ENCODE measurements at regions not wholly inside any gene's neighbourhood (a gene's known extent, or its start where the extent isn't known, plus 50 kb on each side); places are given as distances from the start of the nearest gene placed in this dataset.
"Not testable (repeated sequence)": the region's sequence is repeated elsewhere in the genome, so short reads cannot be mapped to it uniquely, and the experiment has no call there.

DNA sequence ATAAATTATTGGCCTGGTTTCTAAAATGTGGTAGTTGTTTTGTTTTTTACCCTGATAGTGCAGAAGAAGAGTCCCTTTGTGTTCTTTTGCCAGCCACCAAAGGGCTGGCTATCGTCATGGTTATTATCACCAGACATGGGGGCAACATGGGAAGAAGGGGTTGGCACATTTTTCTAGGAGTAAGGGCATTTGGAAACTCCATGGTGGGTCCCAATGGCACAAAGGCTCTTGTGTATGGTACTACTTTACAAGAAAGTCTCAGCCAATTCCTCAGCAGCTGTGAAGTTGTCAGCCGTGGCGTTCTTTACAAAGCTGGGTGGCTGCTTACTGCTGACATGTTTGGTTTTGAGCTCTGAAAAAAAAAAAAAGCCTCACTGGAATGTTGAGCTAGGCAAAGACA, 330.4 kb upstream of the ESRRG start:
- H3K4me1 Mint-ChIP-seq (ENCODE audit: low read depth) = no peaks in the 10 kb centered on the region
- no peak overlapping the region for H3K27ac Mint-ChIP-seq
- H3K27me3 Mint-ChIP-seq (ENCODE audit: low read depth) = no peaks in the 10 kb centered on the region
- H3K36me3 Mint-ChIP-seq (ENCODE audit: low read depth) = no peaks in the 10 kb centered on the region
- H3K9me3 Mint-ChIP-seq = no peaks in the 10 kb centered on the region
- H3K4me3 Mint-ChIP-seq = no peak overlapping the region

DNA sequence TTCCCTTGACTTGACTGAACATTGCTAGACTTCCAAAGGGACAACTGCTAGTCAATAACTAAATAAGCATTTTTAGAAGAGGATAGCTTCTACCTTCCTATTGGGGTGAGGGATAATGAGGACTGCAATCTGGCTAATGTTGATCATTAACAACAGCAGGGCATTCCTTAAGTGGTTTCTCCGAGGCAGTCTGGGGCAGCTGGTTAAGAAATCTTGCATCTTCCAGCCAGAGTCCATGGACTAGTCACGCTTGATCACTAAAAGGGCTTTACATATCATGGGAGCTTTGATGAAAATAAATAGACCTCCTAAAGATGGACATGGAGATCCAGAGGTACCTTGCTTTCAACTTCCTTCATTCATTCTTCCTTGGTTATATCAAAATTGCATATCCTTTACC, 329.4 kb upstream of the ESRRG start:
- Mint-ChIP-seq H3K27ac (no peak overlapping the region), H3K9me3 (no peaks in the 10 kb centered on the region), H3K4me3 (no peak overlapping the region), H3K36me3 (ENCODE audit: low read depth) (no peaks in the 10 kb centered on the region), H3K4me1 (ENCODE audit: low read depth) (no peaks in the 10 kb centered on the region), H3K27me3 (ENCODE audit: low read depth) (no peaks in the 10 kb centered on the region)

DNA sequence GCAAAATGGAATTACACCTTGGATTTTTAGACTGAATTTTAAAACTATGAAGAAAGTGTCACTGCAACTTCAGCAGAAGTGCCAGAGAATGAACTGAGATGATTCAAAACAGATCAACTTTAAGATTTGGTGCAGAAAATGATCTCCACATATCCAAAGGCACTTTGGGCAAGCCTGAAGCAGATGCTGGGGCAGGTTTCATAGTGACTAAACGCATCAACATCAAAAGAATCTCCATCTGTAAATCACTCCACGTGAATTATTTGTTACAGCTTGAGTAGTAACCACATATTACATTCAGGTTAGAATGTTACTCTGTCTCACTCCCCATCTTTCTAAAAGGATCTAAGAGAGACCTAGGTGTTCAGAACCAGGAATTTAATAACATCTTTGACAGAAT, 329.0 kb upstream of the ESRRG start:
- Mint-ChIP-seq H3K9me3 (no peaks in the 10 kb centered on the region), H3K36me3 (ENCODE audit: low read depth) (no peaks in the 10 kb centered on the region), H3K27ac (no peak overlapping the region), H3K27me3 (ENCODE audit: low read depth) (no peaks in the 10 kb centered on the region), H3K4me3 (no peak overlapping the region), H3K4me1 (ENCODE audit: low read depth) (no peaks in the 10 kb centered on the region)

DNA sequence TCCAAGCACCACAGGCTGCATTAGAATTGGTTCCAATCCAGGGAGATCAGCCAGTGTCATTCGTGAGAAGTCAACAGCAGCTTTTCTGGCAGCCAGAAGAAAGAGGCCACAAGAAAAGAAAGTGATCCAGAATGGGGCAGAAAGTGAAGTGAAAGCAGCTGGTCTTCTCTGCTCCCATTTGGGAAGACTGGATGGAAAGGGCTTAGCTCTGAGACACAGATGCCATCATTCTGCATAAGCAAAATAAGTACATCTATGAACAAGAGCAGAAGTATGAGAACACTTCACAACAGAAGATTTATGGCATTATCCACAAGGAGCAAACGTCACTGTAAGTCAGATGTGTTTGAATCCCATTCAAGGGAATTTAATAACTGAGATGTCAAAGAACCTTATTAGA, 326.5 kb upstream of the ESRRG start:
- no peaks in the 10 kb centered on the region for H3K4me1 Mint-ChIP-seq (ENCODE audit: low read depth)
- no peaks in the 10 kb centered on the region for H3K36me3 Mint-ChIP-seq (ENCODE audit: low read depth)
- H3K27ac Mint-ChIP-seq = no peak overlapping the region
- no peaks in the 10 kb centered on the region for H3K9me3 Mint-ChIP-seq
- H3K4me3 Mint-ChIP-seq = no peak overlapping the region
- no peaks in the 10 kb centered on the region for H3K27me3 Mint-ChIP-seq (ENCODE audit: low read depth)

DNA sequence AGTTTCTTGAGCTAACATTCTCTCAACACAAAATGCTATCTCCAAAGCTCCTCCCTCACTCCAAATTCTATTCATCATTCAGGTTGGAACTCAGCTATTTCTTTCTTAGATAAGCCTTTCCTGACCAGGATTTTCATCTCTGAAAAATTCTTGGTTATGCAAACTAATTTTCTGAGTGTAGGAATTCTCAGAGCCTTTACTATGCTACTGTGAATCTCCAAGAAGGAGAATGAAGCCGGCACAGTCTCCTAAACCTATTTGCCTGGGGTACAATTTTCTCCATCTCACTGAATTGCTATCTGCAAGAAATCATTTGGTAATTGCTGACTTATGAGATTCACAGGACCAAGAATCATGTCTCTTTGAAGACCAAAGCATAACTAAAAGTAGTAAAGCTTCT, 325.9 kb upstream of the ESRRG start:
- Mint-ChIP-seq H3K27me3 (ENCODE audit: low read depth) (no peaks in the 10 kb centered on the region), H3K36me3 (ENCODE audit: low read depth) (no peaks in the 10 kb centered on the region), H3K4me1 (ENCODE audit: low read depth) (no peaks in the 10 kb centered on the region), H3K27ac (no peak overlapping the region), H3K4me3 (no peak overlapping the region), H3K9me3 (no peaks in the 10 kb centered on the region)

DNA sequence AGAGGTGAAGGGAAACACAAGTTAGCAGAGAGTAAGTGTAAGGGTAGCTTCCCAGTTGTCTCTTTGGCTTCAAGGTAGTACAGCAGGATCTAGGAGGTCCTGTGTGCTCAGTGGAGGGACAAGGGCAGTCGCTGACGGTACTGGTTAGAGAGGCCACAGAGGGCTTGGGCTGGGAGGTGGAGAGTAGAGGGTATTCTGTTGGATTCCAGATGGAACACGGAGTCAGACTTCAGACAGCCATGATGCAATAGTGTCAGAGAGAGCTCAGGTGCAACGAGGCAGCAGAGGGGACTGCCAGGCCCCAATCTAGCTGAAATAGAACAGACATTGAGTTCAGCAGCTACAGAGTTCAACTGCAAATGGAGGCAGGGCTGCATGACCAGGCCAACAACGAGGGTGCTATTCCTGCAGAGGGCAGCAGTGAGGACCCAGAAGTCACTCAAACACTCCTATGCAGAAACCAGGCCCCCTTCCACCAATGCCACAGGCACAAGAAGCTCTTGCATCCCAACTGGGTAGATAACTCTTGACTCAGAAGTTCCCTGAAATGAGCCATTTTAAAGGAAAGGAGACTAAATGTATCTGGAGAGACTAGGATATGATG, 325.0 kb upstream of the ESRRG start:
- Mint-ChIP-seq H3K27ac (no peak overlapping the region), H3K36me3 (ENCODE audit: low read depth) (no peaks in the 10 kb centered on the region), H3K27me3 (ENCODE audit: low read depth) (no peaks in the 10 kb centered on the region), H3K4me1 (ENCODE audit: low read depth) (no peaks in the 10 kb centered on the region), H3K4me3 (no peak overlapping the region), H3K9me3 (no peaks in the 10 kb centered on the region)

DNA sequence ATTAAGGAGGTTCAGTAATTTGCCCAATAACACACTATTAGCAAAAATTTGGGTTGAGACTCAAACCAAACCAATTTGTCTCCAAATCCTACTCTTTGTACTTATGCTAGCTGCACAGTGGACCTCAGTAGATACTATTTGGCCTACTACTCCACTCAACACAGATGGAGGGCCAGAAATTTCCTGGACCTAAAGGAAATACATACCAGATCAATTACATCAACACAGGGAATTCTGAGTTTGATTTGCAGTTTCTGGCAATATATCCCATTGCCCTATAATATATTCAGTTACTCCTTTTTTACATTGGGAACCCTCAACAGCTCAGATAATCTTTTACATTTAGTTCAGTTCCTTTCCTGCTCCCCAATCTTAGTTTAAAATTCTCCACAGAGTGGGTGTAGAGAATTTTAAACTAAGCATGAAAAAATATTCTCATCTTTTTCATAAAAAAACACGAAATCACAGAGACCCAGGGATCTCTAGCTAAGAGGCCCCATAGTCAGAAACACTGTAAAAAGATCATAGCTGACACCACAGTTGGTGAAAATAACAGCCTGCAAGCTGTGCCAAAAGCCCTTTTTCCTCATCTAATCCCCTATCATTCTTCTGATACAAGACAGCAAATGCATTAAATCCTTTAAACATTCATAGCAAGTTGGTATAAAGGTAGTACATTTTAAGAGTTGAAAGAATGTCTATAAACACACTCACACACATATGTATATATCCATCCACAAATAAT, 317.7 kb upstream of the ESRRG start:
- Mint-ChIP-seq H3K9me3 (peaks cover 28% of the 10 kb centered on the region), H3K27ac (no peak overlapping the region), H3K27me3 (ENCODE audit: low read depth) (no peaks in the 10 kb centered on the region), H3K4me1 (ENCODE audit: low read depth) (no peaks in the 10 kb centered on the region), H3K36me3 (ENCODE audit: low read depth) (peaks cover 2% of the 10 kb centered on the region), H3K4me3 (no peak overlapping the region)

DNA sequence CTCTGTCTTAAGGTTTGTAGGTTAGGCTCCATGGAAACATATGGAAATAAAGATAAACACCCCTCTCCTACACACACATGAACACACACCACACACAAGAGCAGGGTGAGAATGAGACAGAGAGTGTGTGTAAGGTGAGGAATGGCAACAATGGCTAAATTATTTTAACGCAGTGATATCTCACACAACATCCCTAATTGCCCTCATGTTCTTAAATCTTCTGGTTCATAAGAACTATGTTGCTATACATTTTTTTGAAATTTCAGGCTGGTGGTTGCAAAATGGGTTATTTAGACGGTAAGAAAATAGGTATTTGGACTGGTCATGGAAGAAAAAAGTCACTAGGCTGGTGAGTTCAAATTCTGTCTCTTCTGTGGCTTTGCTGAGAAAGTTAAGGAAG, 316.7 kb upstream of the ESRRG start:
- Mint-ChIP-seq H3K36me3 (ENCODE audit: low read depth) (peaks cover 2% of the 10 kb centered on the region), H3K27me3 (ENCODE audit: low read depth) (no peaks in the 10 kb centered on the region), H3K27ac (no peak overlapping the region), H3K4me3 (no peak overlapping the region), H3K4me1 (ENCODE audit: low read depth) (no peaks in the 10 kb centered on the region), H3K9me3 (peaks cover 28% of the 10 kb centered on the region)

DNA sequence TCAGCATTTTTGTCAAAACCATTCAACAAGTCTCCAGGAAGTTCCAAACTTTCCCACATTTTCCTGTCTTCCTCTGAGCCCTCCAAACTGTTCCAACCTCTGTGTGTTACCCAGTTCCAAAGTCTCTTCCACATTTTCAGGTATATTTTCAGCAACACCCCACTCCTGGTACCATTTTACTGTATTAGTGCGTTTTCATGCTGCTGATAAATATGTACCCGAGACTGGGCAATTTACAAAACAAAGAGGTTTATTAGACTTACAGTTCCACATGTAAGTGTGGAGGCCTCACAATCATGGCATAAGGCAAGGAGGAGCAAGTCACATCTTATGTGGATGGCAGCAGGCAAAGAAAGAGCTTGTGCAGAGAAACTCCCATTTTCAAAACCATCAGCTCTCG, 315.9 kb upstream of the ESRRG start:
- not testable (repeated sequence) for H3K4me1 Mint-ChIP-seq (ENCODE audit: low read depth); H3K36me3 Mint-ChIP-seq (ENCODE audit: low read depth); H3K27ac Mint-ChIP-seq; H3K27me3 Mint-ChIP-seq (ENCODE audit: low read depth); H3K4me3 Mint-ChIP-seq
- H3K9me3 Mint-ChIP-seq = peaks cover 28% of the 10 kb centered on the region

DNA sequence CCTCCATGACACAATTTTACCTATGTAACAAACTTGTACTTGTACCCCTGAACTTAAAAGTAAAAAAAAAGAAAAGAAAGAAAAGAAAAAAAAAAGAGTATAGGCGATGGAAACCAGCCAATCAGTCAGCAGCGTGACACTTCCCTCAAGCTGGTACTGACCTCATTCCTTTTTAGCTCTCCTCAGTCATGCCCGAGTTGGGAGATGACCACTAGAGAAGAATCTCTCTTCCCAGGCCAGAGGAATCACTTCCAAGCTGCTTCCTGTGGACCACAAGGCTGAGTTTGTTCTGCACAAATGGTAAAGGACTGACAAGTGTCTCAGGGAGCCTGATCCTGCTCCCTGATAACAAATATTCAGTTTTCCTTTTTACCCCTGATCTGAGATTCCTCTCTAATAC, 313.5 kb upstream of the ESRRG start:
- Mint-ChIP-seq H3K4me1 (ENCODE audit: low read depth) (no peaks in the 10 kb centered on the region), H3K9me3 (peaks cover 28% of the 10 kb centered on the region), H3K4me3 (no peak overlapping the region), H3K27me3 (ENCODE audit: low read depth) (no peaks in the 10 kb centered on the region), H3K27ac (no peak overlapping the region), H3K36me3 (ENCODE audit: low read depth) (peaks cover 2% of the 10 kb centered on the region)

DNA sequence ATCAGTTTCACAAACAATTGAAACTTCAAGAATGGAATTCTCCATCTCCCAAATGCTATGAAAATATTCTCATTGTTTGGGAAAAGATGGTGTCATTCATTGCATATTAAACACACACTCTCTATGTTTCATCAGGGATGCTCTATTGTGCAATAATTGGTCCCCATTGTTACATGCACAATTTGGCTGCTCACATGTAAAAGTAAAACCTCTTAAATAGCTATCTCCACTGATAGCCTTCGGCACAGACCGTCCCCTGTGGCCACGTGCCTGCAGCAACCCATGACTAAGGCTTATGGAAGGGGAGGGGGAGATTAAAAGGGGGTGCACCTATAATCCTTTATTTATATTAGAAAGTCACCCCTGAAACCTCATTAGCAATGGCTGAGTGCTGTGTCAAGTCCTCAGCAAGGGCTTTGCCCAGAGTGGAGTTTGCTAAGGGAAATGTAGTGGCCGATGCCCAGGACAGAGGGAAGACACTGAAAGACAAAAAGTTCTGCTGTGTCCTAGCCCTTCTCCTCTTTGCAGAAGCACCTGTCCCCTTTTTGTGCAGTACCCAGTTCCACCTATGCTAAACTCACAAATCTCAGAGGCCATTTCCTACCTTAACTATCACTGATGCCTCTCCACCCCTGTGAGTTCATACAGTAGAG, 309.6 kb upstream of the ESRRG start:
- H3K4me1 Mint-ChIP-seq (ENCODE audit: low read depth) = no peaks in the 10 kb centered on the region
- no peaks in the 10 kb centered on the region for H3K27me3 Mint-ChIP-seq (ENCODE audit: low read depth)
- peaks cover 15% of the 10 kb centered on the region for H3K9me3 Mint-ChIP-seq
- no peak overlapping the region for H3K27ac Mint-ChIP-seq
- H3K4me3 Mint-ChIP-seq = no peak overlapping the region
- H3K36me3 Mint-ChIP-seq (ENCODE audit: low read depth) = no peaks in the 10 kb centered on the region

DNA sequence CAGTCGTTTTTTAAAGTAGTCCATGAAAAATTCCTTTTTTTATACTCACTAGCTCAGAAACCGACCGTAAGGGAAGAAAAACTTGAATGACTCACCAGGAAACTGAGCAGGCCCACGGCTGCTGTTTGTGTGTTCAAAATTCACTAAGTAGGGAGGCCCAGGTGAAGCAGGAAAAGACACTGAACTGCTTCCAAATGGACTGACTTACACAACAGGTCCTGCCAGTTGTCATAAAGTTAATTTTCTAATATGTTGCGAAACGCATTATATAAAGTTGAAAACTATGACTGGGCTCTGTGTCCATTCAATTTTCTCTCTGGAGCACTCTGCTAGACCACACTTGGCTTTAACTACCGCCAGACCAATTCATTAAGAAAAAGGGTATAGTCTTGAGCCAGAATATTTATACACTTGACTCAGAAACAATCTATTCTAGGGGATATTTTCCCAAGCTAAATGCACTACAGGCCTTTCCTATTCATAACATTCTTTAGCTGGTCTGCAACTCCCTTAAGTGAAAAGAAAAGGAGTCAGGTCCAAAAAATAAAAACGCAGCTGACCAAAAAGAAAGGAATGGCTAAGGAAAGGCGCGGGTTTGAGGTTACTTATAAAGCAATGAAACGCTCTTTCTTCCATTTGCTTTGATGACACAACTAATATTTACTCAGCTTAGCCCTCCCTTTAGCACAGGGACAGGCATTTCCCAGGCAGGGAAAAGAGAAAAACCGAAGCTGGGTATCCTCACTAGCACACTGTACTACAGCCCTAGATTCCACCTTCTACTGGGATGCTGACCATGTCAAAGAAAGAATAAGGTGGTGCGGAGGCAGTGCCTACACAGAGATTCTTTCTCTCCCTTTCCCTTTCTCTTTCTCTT, 306.3 kb upstream of the ESRRG start:
- H3K36me3 Mint-ChIP-seq (ENCODE audit: low read depth) = no peaks in the 10 kb centered on the region
- H3K9me3 Mint-ChIP-seq = peaks cover 7% of the 10 kb centered on the region
- no peak overlapping the region for H3K27ac Mint-ChIP-seq
- H3K4me3 Mint-ChIP-seq = no peak overlapping the region
- H3K27me3 Mint-ChIP-seq (ENCODE audit: low read depth) = no peaks in the 10 kb centered on the region
- peaks cover 3% of the 10 kb centered on the region for H3K4me1 Mint-ChIP-seq (ENCODE audit: low read depth)

DNA sequence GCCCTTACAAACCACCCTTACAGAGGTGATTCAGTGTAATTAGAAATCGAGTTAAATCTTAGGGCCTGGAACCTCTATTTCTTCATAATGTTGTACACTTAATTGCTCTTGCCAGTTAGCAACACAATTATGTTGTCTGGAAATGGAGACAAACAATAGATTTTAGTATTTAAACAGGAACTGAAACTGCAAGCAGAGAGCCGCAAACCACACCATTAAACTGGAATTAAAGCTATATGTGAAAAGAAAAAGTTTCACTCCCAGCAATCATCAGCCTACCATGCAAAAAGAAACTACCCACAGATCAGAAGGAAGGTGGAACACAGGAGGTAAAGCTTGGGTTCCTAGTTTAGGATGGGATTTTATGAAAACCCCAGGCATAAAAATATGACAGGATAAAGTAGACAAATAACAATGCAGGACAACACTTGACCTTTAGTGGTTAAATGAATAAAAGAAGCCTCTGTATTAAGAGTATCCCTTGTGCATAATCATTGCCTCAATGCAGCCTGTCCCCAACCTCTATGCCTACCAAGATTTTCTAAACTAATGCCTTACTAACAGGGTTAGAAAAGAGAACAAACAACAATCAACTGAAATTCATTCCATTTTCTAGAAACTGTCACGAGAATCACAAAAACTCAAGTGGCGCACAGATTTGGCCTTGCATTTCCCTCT, 304.3 kb upstream of the ESRRG start:
- Mint-ChIP-seq H3K4me3 (no peak overlapping the region), H3K4me1 (ENCODE audit: low read depth) (peaks cover 3% of the 10 kb centered on the region), H3K27ac (no peak overlapping the region), H3K9me3 (peaks cover 10% of the 10 kb centered on the region), H3K27me3 (ENCODE audit: low read depth) (no peaks in the 10 kb centered on the region), H3K36me3 (ENCODE audit: low read depth) (no peaks in the 10 kb centered on the region)

DNA sequence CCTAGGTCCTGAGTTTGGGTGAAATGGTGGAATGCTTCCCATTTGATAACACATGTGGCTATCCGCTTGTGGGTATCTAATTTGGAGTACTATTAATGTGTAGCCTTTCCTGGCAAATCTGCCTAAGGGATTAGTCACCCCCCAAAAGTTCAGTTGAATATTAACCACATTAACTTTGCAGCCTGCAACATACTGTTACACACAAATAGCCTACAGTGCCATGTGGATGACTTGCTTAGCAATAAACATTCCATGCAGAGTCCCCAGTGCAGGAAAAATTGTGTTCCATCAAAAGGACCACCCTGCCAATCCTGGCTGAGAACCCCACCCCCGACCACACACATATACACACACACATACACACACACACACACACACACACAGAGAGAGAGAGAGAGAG, 303.3 kb upstream of the ESRRG start:
- Mint-ChIP-seq H3K4me1 (ENCODE audit: low read depth) (peaks cover 3% of the 10 kb centered on the region), H3K4me3 (no peak overlapping the region), H3K36me3 (ENCODE audit: low read depth) (no peaks in the 10 kb centered on the region), H3K27ac (no peak overlapping the region), H3K27me3 (ENCODE audit: low read depth) (no peaks in the 10 kb centered on the region), H3K9me3 (peaks cover 11% of the 10 kb centered on the region)
